ENCODE measurements at regions not wholly inside any gene's neighbourhood (a gene's known extent, or its start where the extent isn't known, plus 50 kb on each side); places are given as distances from the start of the nearest gene placed in this dataset.
"Not testable (repeated sequence)": the region's sequence is repeated elsewhere in the genome, so short reads cannot be mapped to it uniquely, and the experiment has no call there.

- no peak for DNase-seq
These were observed 84.0 kb downstream of the NSUN2 start for GRCh38 chr5:6548756-6549285.

- not testable (repeated sequence) for DNase-seq
These were observed 84.8 kb downstream of the NSUN2 start for GRCh38 chr5:6547926-6548519.

GRCh38 chr5:6547498-6547897 is 85.3 kb downstream of the NSUN2 start:
- no peak for DNase-seq

- DNase-seq, result peak; percentile 93
These were observed 86.8 kb downstream of the NSUN2 start for GRCh38 chr5:6545770-6546690.

GRCh38 chr5:6545036-6545693 is 87.7 kb downstream of the NSUN2 start:
- DNase-seq, result no peak

GRCh38 chr5:6544561-6544935 is 88.3 kb downstream of the NSUN2 start:
- DNase-seq, result no peak

All from NCI-H1092 (cell line).